ENCODE measurements at regions not wholly inside any gene's neighbourhood (a gene's known extent, or its start where the extent isn't known, plus 50 kb on each side); places are given as distances from the start of the nearest gene placed in this dataset.
"Not testable (repeated sequence)": the region's sequence is repeated elsewhere in the genome, so short reads cannot be mapped to it uniquely, and the experiment has no call there.

- DNase-seq, result no peak
Observed at GRCh38 chr13:64723724-64724123, 2506.4 kb downstream of the PCDH9 start.

- DNase-seq, result no peak
Observed at GRCh38 chr13:64718116-64718515, 2512.0 kb downstream of the PCDH9 start.

GRCh38 chr13:64716936-64717335 is 2513.2 kb downstream of the PCDH9 start:
- DNase-seq, result no peak

GRCh38 chr13:64709079-64709478 is 2521.1 kb downstream of the PCDH9 start:
- no peak for DNase-seq

- no peak for DNase-seq
Observed at GRCh38 chr13:64704121-64704649, 2526.0 kb downstream of the PCDH9 start.

- DNase-seq, result no peak
Observed at GRCh38 chr13:64697226-64697625, 2532.9 kb downstream of the PCDH9 start.

- DNase-seq, result no peak
Observed at GRCh38 chr13:64688893-64689677, 2541.1 kb downstream of the PCDH9 start.

- not testable (repeated sequence) for DNase-seq
Observed at GRCh38 chr13:64686536-64686935, 2543.6 kb downstream of the PCDH9 start.

- DNase-seq, result no peak
Observed at GRCh38 chr13:64684685-64685431, 2545.3 kb downstream of the PCDH9 start.

- DNase-seq, result no peak
Observed at GRCh38 chr13:64684108-64684507, 2546.0 kb downstream of the PCDH9 start.

- DNase-seq, result no peak
Observed at GRCh38 chr13:64680739-64681138, 2549.4 kb downstream of the PCDH9 start.

GRCh38 chr13:64675255-64675892 is 2554.8 kb downstream of the PCDH9 start:
- DNase-seq, result no peak

GRCh38 chr13:64674126-64674525 is 2556.0 kb downstream of the PCDH9 start:
- DNase-seq, result no peak

- no peak for DNase-seq
Observed at GRCh38 chr13:64672751-64673150, 2557.4 kb downstream of the PCDH9 start.

GRCh38 chr13:64662887-64663593 is 2567.1 kb downstream of the PCDH9 start:
- DNase-seq, result no peak

GRCh38 chr13:64648293-64648692 is 2581.8 kb downstream of the PCDH9 start:
- DNase-seq, result no peak

- no peak for DNase-seq
Observed at GRCh38 chr13:64643066-64643465, 2587.1 kb downstream of the PCDH9 start.

- no peak for DNase-seq
Observed at GRCh38 chr13:64640002-64640401, 2590.1 kb downstream of the PCDH9 start.

GRCh38 chr13:64639206-64639605 is 2590.9 kb downstream of the PCDH9 start:
- DNase-seq, result no peak

GRCh38 chr13:64633948-64634347 is 2596.2 kb downstream of the PCDH9 start:
- DNase-seq, result no peak

- no peak for DNase-seq
Observed at GRCh38 chr13:64627654-64628053, 2602.5 kb downstream of the PCDH9 start.

GRCh38 chr13:64626105-64626504 is 2604.0 kb downstream of the PCDH9 start:
- DNase-seq, result no peak

GRCh38 chr13:64617231-64617630 is 2612.9 kb downstream of the PCDH9 start:
- no peak for DNase-seq

All from activated CD4-positive, alpha-beta T cell treated with anti-CD3 and anti-CD28 coated beads, Interleukin-2, amount 50 U/mL, for 16 hours (primary cell).